ENCODE measurements at regions not wholly inside any gene's neighbourhood (a gene's known extent, or its start where the extent isn't known, plus 50 kb on each side); places are given as distances from the start of the nearest gene placed in this dataset.

GRCh38 chr3:174533286-174533685, 325.8 kb upstream of the NAALADL2 start:
- no peak for TF ChIP-seq POLR2A (IDR thresholded peaks at IDR 0.05)
- TF ChIP-seq CTCF (IDR thresholded peaks at IDR 0.05) = no peak

Measured in esophagus squamous epithelium (tissue), 4 donors.